A172 (cell line): ENCODE measurements at regions not wholly inside any gene's neighbourhood (a gene's known extent, or its start where the extent isn't known, plus 50 kb on each side); places are given as distances from the start of the nearest gene placed in this dataset.

Experiments used
- DNase-seq: peaks from one replicate; pipeline ENCODE4 v3.0.0-alpha.2; 2015; ENCODE audit warnings: low spot score

DNA sequence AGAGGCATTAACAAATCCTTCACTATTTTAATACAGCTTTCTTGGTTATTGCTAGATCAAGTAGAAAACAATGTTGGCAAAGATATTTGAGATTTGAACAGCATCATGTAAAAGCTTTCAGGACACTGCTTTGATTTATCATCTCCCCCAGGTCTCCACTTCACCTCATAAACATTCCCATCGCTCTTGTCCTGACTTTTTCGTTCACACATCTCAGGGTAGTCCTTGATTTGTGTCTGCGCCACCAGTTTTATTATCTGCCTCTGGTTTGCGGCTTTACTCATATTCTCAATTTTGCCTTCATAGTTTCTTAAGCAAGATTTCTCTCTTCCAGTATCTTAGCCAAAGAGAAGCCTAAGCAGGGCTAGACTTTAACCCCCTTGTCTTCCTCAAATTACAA, 63.5 kb upstream of the ROR1 start:
- DNase-seq: no peak

GRCh38 chr1:63710761-63711380, 62.9 kb upstream of the ROR1 start:
- no peak for DNase-seq

- DNase-seq: no peak
Observed at GRCh38 chr1:63713041-63713440, 60.8 kb upstream of the ROR1 start.

DNA sequence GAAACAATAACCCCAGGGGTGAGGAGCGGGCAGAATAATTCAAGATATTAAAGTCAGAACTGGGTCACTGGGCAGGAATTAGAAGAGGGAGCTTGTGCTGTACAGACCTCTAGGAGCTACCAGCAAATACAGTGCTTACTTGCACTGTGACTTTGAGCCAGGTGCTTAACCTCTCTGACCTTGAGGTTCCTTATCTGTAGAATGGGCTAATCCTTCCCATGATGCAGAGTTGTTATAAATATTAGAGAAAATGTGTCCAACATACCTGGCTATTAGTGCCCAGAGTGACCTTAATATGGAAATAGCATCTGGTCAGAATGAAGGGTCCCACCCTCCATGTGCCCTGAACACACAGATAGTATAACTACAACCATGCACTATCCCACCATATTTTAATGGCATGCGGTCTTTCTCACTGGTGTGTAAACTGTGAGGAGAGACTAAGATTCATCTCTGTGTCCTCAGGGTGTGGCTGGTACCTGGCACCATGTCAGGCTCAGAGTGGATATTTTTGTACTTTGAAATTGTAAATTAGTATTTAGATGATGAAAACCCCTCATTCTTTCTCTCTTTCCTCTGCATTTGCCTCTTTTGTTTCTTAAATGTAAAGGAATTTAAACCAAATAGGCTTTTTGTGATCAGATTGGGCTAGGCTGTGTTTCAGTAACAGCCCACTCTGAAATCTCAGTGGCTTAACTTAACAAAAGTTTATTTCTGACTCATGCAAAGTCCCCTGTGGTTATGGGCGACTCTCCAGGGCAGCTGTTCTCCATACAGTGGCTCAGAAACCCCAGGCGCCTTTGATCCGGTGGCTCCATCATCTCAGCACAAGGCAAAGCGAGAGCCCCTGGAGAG, 60.0 kb upstream of the ROR1 start:
- DNase-seq: peak; percentile 90

- no peak for DNase-seq
Observed at GRCh38 chr1:63714482-63714760, 59.4 kb upstream of the ROR1 start.

GRCh38 chr1:63717511-63718065, 56.2 kb upstream of the ROR1 start:
- no peak for DNase-seq

DNA sequence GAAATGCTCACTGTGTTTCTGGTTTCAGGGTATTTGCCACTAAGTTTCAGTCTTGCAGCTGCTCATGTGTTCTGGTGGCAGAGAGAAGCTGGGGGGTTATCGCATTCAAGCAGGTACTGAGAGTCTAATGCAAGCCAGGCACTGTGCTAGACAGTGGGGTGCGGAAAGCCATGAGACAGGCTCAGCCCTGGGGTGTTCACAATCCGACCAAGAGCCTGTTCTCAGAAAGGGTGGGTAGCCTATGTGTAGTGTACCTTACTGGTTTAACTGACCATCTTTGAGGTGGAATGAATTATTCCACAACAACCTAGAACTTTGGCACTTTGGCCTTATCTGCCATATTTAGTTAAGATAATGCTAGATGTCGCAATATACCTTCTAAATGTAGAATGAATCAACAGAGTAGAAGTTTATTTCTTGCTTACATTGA, 55.3 kb upstream of the ROR1 start:
- no peak for DNase-seq

DNA sequence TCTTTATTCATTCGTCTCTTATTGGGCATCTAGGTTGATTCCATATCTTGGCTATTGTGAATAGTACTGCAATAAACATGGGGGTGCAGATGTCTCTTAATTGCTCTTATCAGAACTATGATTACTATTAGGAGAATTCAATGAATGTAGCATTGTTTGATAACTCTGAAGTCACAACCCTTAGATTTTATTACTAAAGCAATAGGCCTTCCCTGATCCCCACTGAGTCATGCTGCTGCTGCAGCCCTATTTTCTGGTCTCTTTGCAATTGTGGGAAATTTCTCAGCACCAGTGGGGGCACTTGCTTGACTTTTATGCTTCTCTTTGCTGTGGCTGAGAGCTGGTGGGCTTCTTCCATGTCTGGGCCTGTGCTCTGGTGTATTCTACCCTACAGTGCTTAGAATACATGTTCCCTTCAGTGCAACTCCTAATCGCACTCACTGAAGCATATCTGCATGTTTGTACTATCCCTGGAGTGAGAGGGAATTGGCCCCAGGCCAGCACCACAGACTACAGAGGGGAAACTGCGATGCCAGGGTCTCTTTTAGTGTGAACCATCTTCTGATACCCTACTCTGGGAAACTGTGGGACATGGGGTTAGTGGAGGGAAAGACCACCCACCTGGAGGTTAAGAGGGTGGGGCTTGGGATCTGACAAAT, 52.2 kb upstream of the ROR1 start:
- DNase-seq: no peak

DNA sequence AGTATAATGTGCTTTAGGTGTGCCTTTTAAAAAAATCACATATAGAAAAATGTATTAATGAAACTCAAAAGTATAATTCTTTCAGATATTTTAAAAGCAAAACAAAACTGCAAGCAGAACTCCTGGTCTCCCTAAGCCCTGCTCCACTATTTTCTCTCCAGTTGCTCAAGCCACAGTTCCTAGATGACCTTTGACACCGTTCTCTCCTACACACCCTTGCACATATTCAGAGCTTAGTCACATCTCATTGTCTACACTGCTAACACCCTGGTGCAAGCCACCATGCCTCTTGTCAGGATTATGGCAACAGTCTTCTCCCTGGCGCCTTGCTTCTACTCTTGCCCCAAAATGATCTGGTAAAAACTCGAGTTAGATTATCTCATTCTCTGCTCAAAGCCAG, 50.2 kb upstream of the ROR1 start:
- no peak for DNase-seq
